Hepatocyte (in vitro differentiated cells): ENCODE measurements at regions not wholly inside any gene's neighbourhood (a gene's known extent, or its start where the extent isn't known, plus 50 kb on each side); places are given as distances from the start of the nearest gene placed in this dataset.

Experiments
- DNase-seq: peaks from one replicate; pipeline ENCODE4 v3.0.0-alpha.2; 2016; ENCODE audit warnings: low spot score
- H2AFZ ChIP-seq: fragments of 200-600 bp; sonication (generic); 2 replicates; pipeline ENCODE4 v1.6.0; 2016; ENCODE audit warnings: antibody characterized with exemption, mild to moderate bottlenecking
- H3K27ac ChIP-seq: fragments of 200-600 bp; sonication (generic); 2 replicates; pipeline ENCODE4 v1.5.1; 2016; ENCODE audit warnings: mild to moderate bottlenecking
- H3K27me3 ChIP-seq: fragments of 200-600 bp; sonication (generic); 2 replicates; pipeline ENCODE4 v1.6.1; 2016
- H3K36me3 ChIP-seq: fragments of 200-600 bp; sonication (generic); replicated peaks from 2 replicates; pipeline ENCODE4 v1.5.1; 2016; ENCODE audit warnings: low read depth; ENCODE audit not compliant: insufficient read depth
- H3K4me1 ChIP-seq: fragments of 200-600 bp; sonication (generic); 2 replicates; pipeline ENCODE4 v1.5.1; 2016; ENCODE audit warnings: mild to moderate bottlenecking, moderate library complexity; ENCODE audit not compliant: insufficient read depth
- H3K4me2 ChIP-seq: fragments of 200-600 bp; sonication (generic); 2 replicates; pipeline ENCODE4 v1.6.0; 2016
- H3K4me3 ChIP-seq: fragments of 200-600 bp; sonication (generic); 2 replicates; pipeline ENCODE4 v1.5.1; 2016; ENCODE audit warnings: mild to moderate bottlenecking
- H3K79me2 ChIP-seq: fragments of 200-600 bp; sonication (generic); 2 replicates; pipeline ENCODE4 v1.6.0; 2017; ENCODE audit warnings: mild to moderate bottlenecking
- H3K9me2 ChIP-seq: fragments of 200-600 bp; sonication (generic); replicated peaks from 2 replicates; pipeline ENCODE4 v1.6.0; 2017; ENCODE audit warnings: mild to moderate bottlenecking; ENCODE audit not compliant: insufficient read depth
- H3K9me3 ChIP-seq: fragments of 200-600 bp; sonication (generic); 2 replicates; pipeline ENCODE4 v1.5.1; 2016; ENCODE audit warnings: low read depth, mild to moderate bottlenecking
- H4K20me1 ChIP-seq: fragments of 200-600 bp; sonication (generic); 2 replicates; pipeline ENCODE4 v1.6.0; 2016; ENCODE audit warnings: mild to moderate bottlenecking; ENCODE audit not compliant: insufficient read depth, poor library complexity, severe bottlenecking
- CTCF ChIP-seq: fragments of 200-600 bp; sonication (generic); IDR thresholded peaks from 2 replicates; pipeline ENCODE4 v1.5.1; 2016; ENCODE audit warnings: antibody characterized with exemption, mild to moderate bottlenecking; ENCODE audit not compliant: poor library complexity
- EZH2 ChIP-seq: fragments of 200-600 bp; sonication (generic); IDR thresholded peaks from 2 replicates; pipeline ENCODE4 v1.6.1; 2016; ENCODE audit warnings: antibody characterized with exemption, mild to moderate bottlenecking, borderline replicate concordance
- EZH2phosphoT487 ChIP-seq: fragments of 200-600 bp; sonication (generic); IDR thresholded peaks from one replicate; pipeline ENCODE4 v1.6.1; 2018; ENCODE audit warnings: antibody characterized with exemption, mild to moderate bottlenecking, low read depth, moderate library complexity; ENCODE audit not compliant: unreplicated experiment, severe bottlenecking
- WGBS: methylation state at CpG from one replicate; pipeline ENCODE4 v1.1.6; 2016; ENCODE audit warnings: low lambda C conversion rate; ENCODE audit errors: missing lambda C conversion rate; 5-methylcytosine and 5-hydroxymethylcytosine counted together

- no peaks in the 10 kb centered on the region for H3K27me3 ChIP-seq
- no peak overlapping the region for H3K4me2 ChIP-seq
- H3K79me2 ChIP-seq: no peaks in the 10 kb centered on the region
- H3K27ac ChIP-seq: no peak overlapping the region
- no peaks in the 10 kb centered on the region for H3K9me2 ChIP-seq
- no peak for DNase-seq
- no peak for TF ChIP-seq EZH2phosphoT487
- TF ChIP-seq CTCF: no peak
- TF ChIP-seq EZH2: no peak
- H3K36me3 ChIP-seq: no peaks in the 10 kb centered on the region
- no peaks in the 10 kb centered on the region for H3K9me3 ChIP-seq
- WGBS: 68% methylated on average over 2 of the region's 2 CpGs
- H3K4me3 ChIP-seq: no peak overlapping the region
- H2AFZ ChIP-seq: no peak overlapping the region
- no peaks in the 10 kb centered on the region for H3K4me1 ChIP-seq
- no peaks in the 10 kb centered on the region for H4K20me1 ChIP-seq
These were observed 535.5 kb downstream of the LRRIQ3 start for GRCh38 chr1:73662526-73662925.

GRCh38 chr1:73659136-73659535 lies 538.8 kb downstream of the LRRIQ3 start:
- Histone ChIP-seq H3K4me1 (no peaks in the 10 kb centered on the region), H3K4me3 (no peak overlapping the region), H3K36me3 (no peaks in the 10 kb centered on the region), H3K9me3 (no peaks in the 10 kb centered on the region), H3K27me3 (no peaks in the 10 kb centered on the region), H4K20me1 (no peaks in the 10 kb centered on the region), H3K27ac (no peak overlapping the region), H3K79me2 (no peaks in the 10 kb centered on the region), H2AFZ (no peak overlapping the region), H3K4me2 (no peak overlapping the region), H3K9me2 (no peaks in the 10 kb centered on the region)
- no peak for TF ChIP-seq EZH2
- no peak for TF ChIP-seq EZH2phosphoT487
- TF ChIP-seq CTCF: no peak
- no peak for DNase-seq
- WGBS: 83% methylated on average over 2 of the region's 2 CpGs

DNA sequence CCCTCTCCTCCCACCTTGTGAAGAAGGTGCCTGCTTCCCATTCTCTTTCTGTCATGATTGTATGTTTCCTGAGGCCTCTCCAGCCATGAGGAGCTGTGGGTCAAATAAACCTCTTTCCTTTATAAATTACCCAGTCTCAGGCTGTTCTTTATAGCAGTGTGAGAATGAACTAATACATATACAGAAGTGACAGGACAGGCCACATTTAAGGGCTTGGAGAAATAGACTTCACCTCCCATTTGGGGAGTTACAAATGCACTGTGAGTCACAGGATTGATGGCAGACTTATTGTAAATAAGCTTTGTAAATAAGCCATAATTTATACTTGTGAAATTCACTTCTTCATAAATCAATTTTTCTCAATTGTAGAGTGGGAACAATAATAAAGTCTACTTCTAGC lies 543.3 kb downstream of the LRRIQ3 start:
- H3K27me3 ChIP-seq: no peaks in the 10 kb centered on the region
- H3K4me2 ChIP-seq: no peak overlapping the region
- no peaks in the 10 kb centered on the region for H3K9me3 ChIP-seq
- TF ChIP-seq CTCF: no peak
- no peak for TF ChIP-seq EZH2phosphoT487
- TF ChIP-seq EZH2: no peak
- no peak overlapping the region for H2AFZ ChIP-seq
- no peak overlapping the region for H3K27ac ChIP-seq
- H3K36me3 ChIP-seq: no peaks in the 10 kb centered on the region
- H3K4me1 ChIP-seq: no peaks in the 10 kb centered on the region
- H4K20me1 ChIP-seq: no peaks in the 10 kb centered on the region
- DNase-seq: no peak
- H3K79me2 ChIP-seq: no peaks in the 10 kb centered on the region
- H3K9me2 ChIP-seq: no peaks in the 10 kb centered on the region
- no peak overlapping the region for H3K4me3 ChIP-seq

- Histone ChIP-seq H3K79me2 (no peaks in the 10 kb centered on the region), H3K4me1 (no peaks in the 10 kb centered on the region)
These were observed 553.8 kb downstream of the LRRIQ3 start for GRCh38 chr1:73644198-73644597.

More at GRCh38 chr1:73644198-73644597, 553.8 kb downstream of the LRRIQ3 start:
- TF ChIP-seq CTCF: no peak
- TF ChIP-seq EZH2: no peak
- no peak for TF ChIP-seq EZH2phosphoT487
- Histone ChIP-seq H3K9me3 (no peaks in the 10 kb centered on the region), H3K27ac (no peak overlapping the region), H4K20me1 (no peaks in the 10 kb centered on the region), H3K9me2 (no peaks in the 10 kb centered on the region), H2AFZ (no peak overlapping the region), H3K4me3 (no peak overlapping the region), H3K36me3 (no peaks in the 10 kb centered on the region), H3K27me3 (peaks cover 3% of the 10 kb centered on the region), H3K4me2 (no peak overlapping the region)
- DNase-seq: no peak
